T-cell (primary cell): ENCODE measurements at regions not wholly inside any gene's neighbourhood (a gene's known extent, or its start where the extent isn't known, plus 50 kb on each side); places are given as distances from the start of the nearest gene placed in this dataset.

Experiments
- ATAC-seq, 4 experiments: fragments of 200-7000 bp in 3 of 4; fragments of 150-1000 bp in 1 of 4; cut with Tn5 transposase; replicated peaks in 1 of 4; 1 replicate in 3 of 4; 2 replicates in 1 of 4; pipeline ENCODE4 v1.10.0; 2021; ENCODE audit warnings: moderate library complexity in 3 of 4, mild to moderate bottlenecking in 2 of 4, moderate number of reproducible peaks in 1 of 4
- CTCF ChIA-PET, 2 donors: fragments of 300-600 bp; sonication (Branson Sonifier 250); formaldehyde crosslinking; loops; one replicate each; lab custom pipeline; 2022; ENCODE audit warnings: antibody characterized with exemption in 2 of 2; lab: Charles Lee
- POLR2A ChIA-PET, 2 donors: fragments of 300-600 bp; sonication (Branson Sonifier 250); formaldehyde crosslinking; loops; one replicate each; lab custom pipeline; 2022; ENCODE audit warnings: antibody characterized with exemption in 2 of 2; lab: Charles Lee
- DNase-seq, 35 experiments: peaks; one replicate each; pipeline versions ENCODE4 v3.0.0 to v3.0.0-alpha.2; 2013 to 2023
- H3K27ac ChIP-seq: one replicate; pipeline ENCODE4 v1.5.1; 2013; ENCODE audit warnings: low read length
- H3K27me3 ChIP-seq, 2 experiments: replicated peaks in 1 of 2; 1 replicate in 1 of 2; 2 replicates in 1 of 2; pipeline versions ENCODE4 v1.6.1 to v1.7.0; 2013; ENCODE audit warnings: low read length in 1 of 2, mixed read lengths in 1 of 2; ENCODE audit not compliant: control insufficient read depth in 2 of 2, insufficient read depth in 2 of 2; ENCODE audit errors: extremely low read depth in 1 of 2
- H3K36me3 ChIP-seq, 2 donors: 1 replicate in 1 of 2; 2 replicates in 1 of 2; pipeline versions ENCODE4 v1.6.1 to v1.7.0; 2013; ENCODE audit warnings: low read length in 1 of 2; ENCODE audit not compliant: control insufficient read depth in 2 of 2, insufficient read depth in 1 of 2; ENCODE audit errors: extremely low read depth in 1 of 2
- H3K4me1 ChIP-seq, 2 experiments: 1 replicate in 1 of 2; 2 replicates in 1 of 2; pipeline versions ENCODE4 v1.6.1 to v1.7.0; 2013; ENCODE audit warnings: low read length in 2 of 2, mixed read lengths in 1 of 2; ENCODE audit not compliant: insufficient read depth in 2 of 2, control insufficient read depth in 1 of 2; ENCODE audit errors: extremely low read depth in 1 of 2
- H3K4me3 ChIP-seq, 2 donors: 1 replicate in 1 of 2; 2 replicates in 1 of 2; pipeline versions ENCODE4 v1.5.1 to v1.7.0; 2013; ENCODE audit warnings: mild to moderate bottlenecking in 2 of 2, low read length in 1 of 2, moderate library complexity in 1 of 2; ENCODE audit not compliant: control insufficient read depth in 1 of 2; ENCODE audit errors: extremely low read depth in 1 of 2
- H3K9me3 ChIP-seq: 2 replicates; pipeline ENCODE4 v1.7.0; 2013
- H3K27ac Mint-ChIP-seq, 2 donors: one replicate each; pipeline ENCODE4 v1.8.0; 2020 to 2021; ENCODE audit warnings: mild to moderate bottlenecking in 2 of 2, mixed read lengths in 2 of 2
- H3K27me3 Mint-ChIP-seq, 2 donors: one replicate each; pipeline ENCODE4 v1.8.0; 2021 to 2022; ENCODE audit warnings: mixed read lengths in 2 of 2
- H3K36me3 Mint-ChIP-seq: one replicate; pipeline ENCODE4 v1.8.0; 2021; ENCODE audit warnings: mixed read lengths
- H3K4me1 Mint-ChIP-seq, 3 donors: one replicate each; pipeline ENCODE4 v1.8.0; 2020 to 2022; ENCODE audit warnings: mixed read lengths in 3 of 3, mild to moderate bottlenecking in 1 of 3
- H3K4me3 Mint-ChIP-seq, 3 donors: one replicate each; pipeline ENCODE4 v1.8.0; 2020 to 2022; ENCODE audit warnings: mild to moderate bottlenecking in 3 of 3, mixed read lengths in 3 of 3, moderate library complexity in 3 of 3
- H3K9me3 Mint-ChIP-seq, 3 donors: one replicate each; pipeline ENCODE4 v1.8.0; 2020 to 2022; ENCODE audit warnings: mixed read lengths in 3 of 3
- WGBS: methylation state at CpG from one replicate; pipeline ENCODE4 v1.1.5; 2013; ENCODE audit warnings: missing lambda C conversion rate; ENCODE audit not compliant: insufficient coverage; 5-methylcytosine and 5-hydroxymethylcytosine counted together

GRCh38 chr21:43271452-43272020 is 102.7 kb downstream of the CRYAA start:
- no peaks in the 10 kb centered on the region for H3K36me3 ChIP-seq
- DNase-seq (no peak), ATAC-seq (no peak)
- peaks cover 0 to 6% of the 10 kb centered on the region in 2 experiments for H3K4me1 ChIP-seq
- CTCF ChIA-PET: no interaction called here
- 76% methylated on average over 15 of the region's 19 CpGs for WGBS
- no peak overlapping the region for H3K27ac ChIP-seq
- no peak overlapping the region for H3K27ac Mint-ChIP-seq
- peaks cover 2 to 39% of the 10 kb centered on the region in 2 donors for H3K27me3 Mint-ChIP-seq
- no peaks in the 10 kb centered on the region for H3K9me3 Mint-ChIP-seq
- H3K4me1 Mint-ChIP-seq: peaks cover 0 to 7% (median 2%) of the 10 kb centered on the region in 3 donors
- POLR2A ChIA-PET: no interaction called here
- H3K4me3 Mint-ChIP-seq: no peak overlapping the region
- no peaks in the 10 kb centered on the region for H3K9me3 ChIP-seq
- no peaks in the 10 kb centered on the region for H3K36me3 Mint-ChIP-seq
- H3K27me3 ChIP-seq: peaks cover 0 to 70% of the 10 kb centered on the region in 2 experiments
- no peak overlapping the region for H3K4me3 ChIP-seq

GRCh38 chr21:43270800-43271301 is 102.0 kb downstream of the CRYAA start:
- Histone ChIP-seq H3K27ac (no peak overlapping the region), H3K4me3 (no peak overlapping the region), H3K4me1 (peaks cover 0 to 6% of the 10 kb centered on the region in 2 experiments), H3K36me3 (no peaks in the 10 kb centered on the region), H3K9me3 (no peaks in the 10 kb centered on the region), H3K27me3 (peaks cover 0 to 63% of the 10 kb centered on the region in 2 experiments)
- peaks cover 0 to 7% (median 2%) of the 10 kb centered on the region in 3 donors for H3K4me1 Mint-ChIP-seq
- ATAC-seq: no peak
- H3K9me3 Mint-ChIP-seq: no peaks in the 10 kb centered on the region
- ChIA-PET POLR2A (no interaction called here), CTCF (no interaction called here)
- H3K36me3 Mint-ChIP-seq: no peaks in the 10 kb centered on the region
- peaks cover 0 to 33% of the 10 kb centered on the region in 2 donors for H3K27me3 Mint-ChIP-seq
- H3K4me3 Mint-ChIP-seq: no peak overlapping the region
- WGBS: 89% methylated on average over 16 of the region's 20 CpGs
- no peak overlapping the region for H3K27ac Mint-ChIP-seq
- DNase-seq: no peak

GRCh38 chr21:43269957-43270705 is 101.3 kb downstream of the CRYAA start:
- no peak overlapping the region for H3K4me3 Mint-ChIP-seq
- no peaks in the 10 kb centered on the region for H3K36me3 Mint-ChIP-seq
- Histone ChIP-seq H3K9me3 (no peaks in the 10 kb centered on the region), H3K36me3 (no peaks in the 10 kb centered on the region), H3K27me3 (peaks cover 0 to 57% of the 10 kb centered on the region in 2 experiments), H3K4me1 (peaks cover 0 to 3% of the 10 kb centered on the region in 2 experiments), H3K27ac (no peak overlapping the region), H3K4me3 (no peak overlapping the region)
- H3K27ac Mint-ChIP-seq: no peak overlapping the region
- DNase-seq (no peak), ATAC-seq (no peak)
- POLR2A ChIA-PET: no interaction called here
- CTCF ChIA-PET: interaction anchor here in 1 of 2 donors (0.7 kb wide), 1 partner anchor 381 kb away, joined by 3 read pairs; no protein-coding TSS in a partner anchor
- 75% methylated on average over 16 of the region's 20 CpGs for WGBS
- H3K4me1 Mint-ChIP-seq: no peaks in the 10 kb centered on the region
- peaks cover 0 to 28% of the 10 kb centered on the region in 2 donors for H3K27me3 Mint-ChIP-seq
- H3K9me3 Mint-ChIP-seq: no peaks in the 10 kb centered on the region

GRCh38 chr21:43269440-43269839 is 100.6 kb downstream of the CRYAA start:
- Mint-ChIP-seq H3K4me3 (no peak overlapping the region), H3K36me3 (no peaks in the 10 kb centered on the region), H3K27me3 (peaks cover 0 to 28% of the 10 kb centered on the region in 2 donors), H3K9me3 (no peaks in the 10 kb centered on the region), H3K27ac (no peak overlapping the region), H3K4me1 (no peaks in the 10 kb centered on the region)
- H3K4me1 ChIP-seq: no peaks in the 10 kb centered on the region
- H3K27me3 ChIP-seq: peaks cover 0 to 50% of the 10 kb centered on the region in 2 experiments
- H3K4me3 ChIP-seq: no peak overlapping the region
- ATAC-seq (peak; percentile 37 to 76 (median 48)), DNase-seq (peak in 27 of 35 experiments; percentile 5 to 64 (median 32))
- POLR2A ChIA-PET: no interaction called here
- H3K9me3 ChIP-seq: no peaks in the 10 kb centered on the region
- CTCF ChIA-PET: no interaction called here
- H3K27ac ChIP-seq: no peak overlapping the region
- H3K36me3 ChIP-seq: no peaks in the 10 kb centered on the region
- WGBS: 72% methylated on average over 8 of the region's 10 CpGs

GRCh38 chr21:43268804-43269186 is 100.0 kb downstream of the CRYAA start:
- Mint-ChIP-seq H3K27me3 (peaks cover 0 to 24% of the 10 kb centered on the region in 2 donors), H3K9me3 (no peaks in the 10 kb centered on the region), H3K36me3 (no peaks in the 10 kb centered on the region), H3K4me3 (no peak overlapping the region), H3K4me1 (no peaks in the 10 kb centered on the region), H3K27ac (no peak overlapping the region)
- CTCF ChIA-PET: interaction anchor here in 1 of 2 donors (0.6 kb wide), 1 partner anchor 369 kb away, joined by 3 read pairs; no protein-coding TSS in a partner anchor
- ATAC-seq: no peak
- 57% methylated on average over 4 of the region's 12 CpGs for WGBS
- no peaks in the 10 kb centered on the region for H3K4me1 ChIP-seq
- H3K36me3 ChIP-seq: no peaks in the 10 kb centered on the region
- no peaks in the 10 kb centered on the region for H3K9me3 ChIP-seq
- peaks cover 0 to 43% of the 10 kb centered on the region in 2 experiments for H3K27me3 ChIP-seq
- no peak overlapping the region for H3K27ac ChIP-seq
- POLR2A ChIA-PET: no interaction called here
- no peak for DNase-seq
- no peak overlapping the region for H3K4me3 ChIP-seq

- ATAC-seq (no peak), DNase-seq (no peak)
- Mint-ChIP-seq H3K4me1 (no peaks in the 10 kb centered on the region), H3K27me3 (peaks cover 0 to 24% of the 10 kb centered on the region in 2 donors), H3K4me3 (no peak overlapping the region), H3K36me3 (no peaks in the 10 kb centered on the region), H3K9me3 (no peaks in the 10 kb centered on the region), H3K27ac (no peak overlapping the region)
- WGBS: 88% methylated on average over 4 of the region's 9 CpGs
- Histone ChIP-seq H3K36me3 (no peaks in the 10 kb centered on the region), H3K9me3 (no peaks in the 10 kb centered on the region), H3K4me3 (no peak overlapping the region), H3K4me1 (no peaks in the 10 kb centered on the region), H3K27ac (no peak overlapping the region), H3K27me3 (peaks cover 0 to 38% of the 10 kb centered on the region in 2 experiments)
- ChIA-PET POLR2A (no interaction called here), CTCF (interaction anchor here in 1 of 2 donors (0.6 kb wide), 1 partner anchor 370 kb away, joined by 3 read pairs; no protein-coding TSS in a partner anchor)
Measured at GRCh38 chr21:43268086-43268803, 99.4 kb downstream of the CRYAA start.
